ENCODE measurements at regions not wholly inside any gene's neighbourhood (a gene's known extent, or its start where the extent isn't known, plus 50 kb on each side); places are given as distances from the start of the nearest gene placed in this dataset.

GRCh38 chr6:164721460-164721859, 587.9 kb downstream of the C6orf118 start:
- no peak for TF ChIP-seq CTCF (IDR thresholded peaks at IDR 0.05)
- ATAC-seq (ENCODE audit: low FRiP score) = no peak
- no peak for DNase-seq (ENCODE audit: low spot score)

- ATAC-seq (ENCODE audit: low FRiP score) (no peak), DNase-seq (ENCODE audit: low spot score) (no peak)
- no peak for TF ChIP-seq CTCF (IDR thresholded peaks at IDR 0.05)
Observed at GRCh38 chr6:164700497-164700896, 608.9 kb downstream of the C6orf118 start.

- no peak for TF ChIP-seq CTCF (IDR thresholded peaks at IDR 0.05)
- ATAC-seq (ENCODE audit: low FRiP score) = no peak
- DNase-seq (ENCODE audit: low spot score) = no peak
Observed at GRCh38 chr6:164695896-164696295, 613.5 kb downstream of the C6orf118 start.

- TF ChIP-seq CTCF (IDR thresholded peaks at IDR 0.05) = no peak
- no peak for DNase-seq (ENCODE audit: low spot score)
- no peak for ATAC-seq (ENCODE audit: low FRiP score)
Observed at GRCh38 chr6:164694386-164694785, 615.0 kb downstream of the C6orf118 start.

- ATAC-seq (ENCODE audit: low FRiP score) (no peak), DNase-seq (ENCODE audit: low spot score) (no peak)
- TF ChIP-seq CTCF (IDR thresholded peaks at IDR 0.05) = no peak
Observed at GRCh38 chr6:164693944-164694343, 615.5 kb downstream of the C6orf118 start.

- DNase-seq (ENCODE audit: low spot score) (no peak), ATAC-seq (ENCODE audit: low FRiP score) (no peak)
- no peak for TF ChIP-seq CTCF (IDR thresholded peaks at IDR 0.05)
Observed at GRCh38 chr6:164692772-164693510, 616.5 kb downstream of the C6orf118 start.
